ENCODE measurements at regions not wholly inside any gene's neighbourhood (a gene's known extent, or its start where the extent isn't known, plus 50 kb on each side); places are given as distances from the start of the nearest gene placed in this dataset.

GRCh38 chr5:3024976-3025375 lies 273.5 kb upstream of the IRX2 start:
- TF ChIP-seq CTCF (IDR thresholded peaks at IDR 0.05 in 2 of 3, conservative IDR thresholded peaks at IDR 0.05 in 1 of 3; ENCODE audit: borderline replicate concordance in 1 of 3, insufficient read depth in 1 of 3, low read depth in 2 of 3, low read length in 2 of 3) (no peak), POLR2AphosphoS5 (IDR thresholded peaks at IDR 0.05; ENCODE audit: low read depth, low read length) (no peak), YY1 (IDR thresholded peaks at IDR 0.05; ENCODE audit: extremely low read depth, insufficient replicate concordance, low read depth, low read length) (no peak), EZH2 (IDR thresholded peaks at IDR 0.05) (no peak), EZH2phosphoT487 (IDR thresholded peaks at IDR 0.05; ENCODE audit: borderline replicate concordance) (no peak), ELF1 (IDR thresholded peaks at IDR 0.05; ENCODE audit: borderline replicate concordance, low read depth) (no peak), POLR2A (IDR thresholded peaks at IDR 0.05; ENCODE audit: borderline replicate concordance, extremely low read depth, insufficient read depth, insufficient read length) (no peak), FOSL1 (IDR thresholded peaks at IDR 0.05; ENCODE audit: low read depth) (no peak), RAD21 (IDR thresholded peaks at IDR 0.05; ENCODE audit: low read depth) (no peak)
